ENCODE measurements at regions not wholly inside any gene's neighbourhood (a gene's known extent, or its start where the extent isn't known, plus 50 kb on each side); places are given as distances from the start of the nearest gene placed in this dataset.
A peak's percentile ranks its signal among the peaks of the same experiment; 100 is the strongest.

DNA sequence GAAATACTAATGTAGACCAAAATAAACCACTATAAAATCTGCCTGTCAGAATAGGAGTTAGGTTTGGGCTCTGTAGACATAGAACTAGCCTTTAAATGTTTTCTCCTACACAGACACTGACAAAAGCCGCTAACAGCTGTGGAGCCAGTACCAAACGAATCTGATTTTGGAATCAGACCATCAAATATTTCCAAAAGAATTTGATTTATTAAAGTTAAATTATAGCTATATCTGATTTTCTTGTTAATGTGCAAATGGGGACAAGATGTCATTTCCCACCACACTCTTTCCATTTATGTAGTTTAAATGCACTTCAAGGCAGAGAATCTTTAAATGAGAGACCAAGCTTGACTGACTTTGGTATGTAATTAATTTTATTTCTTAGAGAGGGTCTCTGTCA lies 343.4 kb upstream of the FIGN start:
- DNase-seq: no peak

DNA sequence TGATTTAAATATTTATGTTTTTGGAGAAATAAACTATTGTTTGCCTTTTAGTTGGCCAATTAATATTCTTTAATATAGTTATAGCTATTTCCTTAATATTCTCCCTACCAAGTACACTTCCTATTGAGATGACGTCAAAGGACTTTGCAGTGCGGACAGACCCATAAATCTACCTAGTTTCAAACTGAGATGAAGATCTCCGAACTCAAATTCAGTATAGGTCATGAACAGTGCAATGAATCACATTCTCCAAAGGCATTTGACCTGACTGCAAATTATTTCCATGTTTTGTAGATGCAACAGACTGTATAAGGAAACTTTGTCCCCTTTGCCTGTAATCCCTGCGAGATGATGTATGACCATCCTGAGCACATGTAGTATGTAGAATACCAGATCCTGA lies 342.6 kb upstream of the FIGN start:
- DNase-seq: no peak

DNA sequence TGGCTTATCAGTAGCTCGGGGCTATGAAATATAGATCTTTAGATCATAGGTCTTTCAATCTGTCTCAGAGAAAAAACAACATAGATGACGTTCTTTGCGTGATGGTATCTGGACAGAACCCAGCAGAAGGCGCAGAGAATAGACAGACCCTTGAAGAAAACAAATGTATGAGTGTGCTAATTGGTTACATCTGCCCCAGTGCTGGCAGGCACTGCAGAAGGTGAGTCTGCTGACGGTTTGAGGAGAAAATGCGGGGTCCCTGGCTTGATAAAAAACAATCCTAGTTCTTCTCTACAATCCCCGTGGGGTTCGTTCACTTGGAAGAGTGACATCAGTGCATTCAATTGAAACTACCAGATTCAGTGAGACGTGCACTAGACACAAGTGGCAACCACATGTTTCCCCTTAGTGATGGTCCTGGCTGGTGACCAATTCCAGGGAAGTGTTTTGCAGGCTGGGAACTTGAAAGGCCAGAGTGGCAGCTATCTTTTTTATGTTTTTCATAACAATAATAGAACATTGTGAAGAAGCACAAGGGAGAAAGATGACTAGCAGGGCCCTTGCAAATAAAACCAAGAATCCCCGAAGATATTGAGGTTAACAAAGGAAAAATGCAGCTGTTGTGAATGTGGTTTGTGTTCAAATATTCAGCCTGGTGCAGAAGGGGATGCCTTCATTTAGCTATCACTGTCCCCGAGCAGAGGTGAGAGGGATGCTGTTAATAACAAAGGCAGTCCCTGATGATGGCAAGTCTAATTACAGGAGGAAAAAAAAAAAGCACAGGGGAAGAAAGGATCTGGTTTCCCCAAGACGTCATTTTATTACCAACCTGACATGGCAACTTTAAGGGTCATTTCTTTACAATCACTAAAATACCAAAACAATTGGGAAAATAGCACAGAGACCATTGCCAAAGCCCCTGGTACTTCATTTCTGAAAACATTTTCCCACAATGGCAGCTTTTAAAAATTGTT lies 337.6 kb upstream of the FIGN start:
- DNase-seq: peak in 1 of 3 experiments; percentile 1

DNA sequence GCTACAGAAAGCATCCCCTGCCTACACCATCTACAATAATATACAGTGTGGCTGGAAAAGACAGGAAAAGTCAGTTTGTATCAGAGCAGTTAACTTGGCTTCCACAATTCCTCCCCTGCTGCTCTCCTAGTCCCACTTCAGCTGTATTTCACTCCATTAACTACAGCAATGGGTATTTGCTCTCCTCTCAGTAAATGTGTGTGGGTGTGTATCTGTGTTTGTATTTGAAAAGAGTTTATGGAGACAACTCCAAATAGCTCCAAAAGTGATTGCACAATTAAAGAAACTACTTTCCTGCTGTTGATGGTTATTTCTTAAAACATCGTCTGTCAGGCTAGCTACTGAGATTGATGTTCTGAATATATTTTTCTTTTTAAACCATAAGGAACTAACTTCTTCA lies 333.7 kb upstream of the FIGN start:
- DNase-seq: peak; percentile 2 to 18 (median 17)

DNA sequence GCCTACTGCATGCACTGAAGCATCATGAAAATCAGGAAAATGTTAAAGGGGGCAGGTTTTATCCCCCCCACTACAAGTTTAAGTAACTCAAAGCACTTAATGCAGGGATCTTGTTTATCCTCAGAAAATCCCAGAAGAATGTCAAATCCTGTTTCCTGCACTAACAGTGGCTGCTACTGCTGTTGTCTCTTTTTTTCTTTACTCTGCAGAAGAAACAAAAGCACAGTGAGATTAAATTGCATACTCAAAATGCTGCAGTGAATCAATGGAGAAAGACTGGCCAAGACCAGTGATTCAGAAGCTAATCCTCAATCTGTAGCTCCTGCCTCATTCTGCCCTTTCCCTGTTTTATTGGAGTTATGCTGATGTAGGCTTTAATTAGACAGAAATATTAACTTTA lies 332.3 kb upstream of the FIGN start:
- DNase-seq: no peak

DNA sequence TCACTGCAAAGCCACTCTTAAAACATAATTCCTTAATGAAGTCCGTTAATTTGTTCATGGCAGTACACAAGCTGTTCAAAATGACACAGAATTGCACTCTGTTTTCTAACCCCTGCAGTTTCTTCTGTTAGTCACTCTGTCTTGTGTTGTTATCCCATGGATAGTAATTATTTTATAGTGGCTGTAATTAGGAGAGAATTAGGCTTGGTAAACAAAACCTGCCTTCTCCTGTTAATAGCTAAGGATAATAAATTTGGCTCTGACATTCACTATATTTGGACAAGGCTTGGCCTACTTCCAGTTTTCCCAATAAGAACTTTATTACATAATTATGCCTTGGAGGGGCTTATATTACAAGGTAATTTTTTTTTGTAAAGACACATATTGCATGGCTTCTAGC lies 330.3 kb upstream of the FIGN start:
- peak in 2 of 3 experiments; percentile 27 to 89 for DNase-seq

DNA sequence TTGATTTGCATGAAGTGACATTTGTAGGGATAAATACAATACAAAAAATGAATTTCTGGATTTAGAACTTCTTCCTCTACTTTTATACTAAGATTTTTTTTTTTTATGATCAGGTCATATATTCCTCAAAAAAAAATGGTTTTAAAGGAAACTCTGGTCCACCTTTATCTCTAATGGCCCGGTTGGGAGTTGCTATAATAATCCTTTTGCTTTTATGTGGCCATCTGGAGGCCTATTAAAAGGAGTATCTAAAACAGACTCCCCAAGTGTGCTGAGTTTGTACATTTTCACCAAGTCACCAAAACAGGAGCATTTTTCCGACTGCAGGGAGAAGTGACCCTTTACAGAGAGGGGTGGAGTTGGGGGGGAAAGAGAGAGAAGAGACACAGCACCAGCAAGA lies 329.2 kb upstream of the FIGN start:
- no peak for DNase-seq

DNA sequence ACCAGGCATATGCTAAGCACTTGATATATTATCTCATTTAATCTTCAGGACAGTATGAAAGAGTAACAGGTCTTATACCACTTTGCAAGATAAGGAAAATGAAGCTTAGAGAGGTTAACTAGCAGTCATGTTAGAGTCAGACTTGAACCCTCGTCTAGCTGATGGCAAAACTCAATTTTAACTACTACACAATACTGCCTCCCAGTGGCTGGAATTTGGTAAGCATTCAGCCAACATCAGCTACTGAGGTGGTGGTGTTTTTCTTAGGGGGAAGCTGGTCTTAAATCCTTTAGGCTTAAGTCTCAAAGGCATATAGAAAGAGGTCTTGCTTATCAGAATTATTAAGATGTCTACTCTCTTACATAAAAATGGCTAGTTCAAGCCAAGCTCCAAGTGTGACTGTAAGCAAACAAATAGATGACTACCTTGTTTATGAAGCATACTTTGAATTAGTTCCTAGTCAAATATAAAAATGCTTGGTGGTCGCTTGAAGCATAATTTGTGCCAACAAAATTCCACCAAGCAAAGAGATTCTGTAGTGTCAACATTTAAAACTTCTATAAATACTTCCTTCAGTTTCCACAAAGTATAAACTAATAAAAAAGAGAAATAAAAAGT lies 325.4 kb upstream of the FIGN start:
- DNase-seq: peak in 2 of 3 experiments; percentile 5 to 15

DNA sequence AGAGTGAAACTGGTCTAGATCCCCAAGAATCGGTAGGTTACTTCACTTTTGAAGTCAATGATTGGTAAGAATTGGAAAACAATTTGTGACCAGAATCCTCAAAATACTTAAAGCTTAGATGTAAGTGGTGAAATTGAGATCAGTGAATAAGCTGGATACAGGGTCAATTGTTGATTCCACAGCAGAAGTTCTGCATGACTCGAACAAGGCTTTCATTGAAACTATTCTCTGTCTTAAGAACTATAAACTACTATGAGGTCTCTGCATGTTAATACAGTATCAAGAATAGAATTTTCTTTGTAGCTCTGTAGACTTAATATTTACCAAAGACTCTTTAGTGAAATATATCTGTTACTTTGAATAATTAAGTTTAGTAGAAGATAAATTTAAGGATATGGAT lies 324.2 kb upstream of the FIGN start:
- no peak for DNase-seq

DNA sequence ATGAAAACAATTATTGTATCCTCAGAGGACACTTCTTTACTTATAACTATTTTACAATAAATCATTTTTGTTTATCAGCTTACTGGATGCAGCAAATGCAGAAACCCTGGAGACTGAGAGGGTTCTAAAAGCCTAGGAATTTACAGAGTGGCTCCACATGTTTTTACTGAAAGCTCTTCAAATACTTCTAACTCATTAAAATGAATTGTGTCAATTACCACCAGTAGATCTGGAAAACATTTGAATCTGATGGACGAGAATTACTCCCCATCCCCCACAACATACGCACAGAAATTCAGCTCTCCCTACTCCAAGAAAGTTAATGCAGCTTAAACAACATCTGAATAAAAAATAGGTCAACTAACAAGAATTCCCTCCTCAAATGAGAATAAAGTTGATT lies 319.8 kb upstream of the FIGN start:
- peak in 1 of 3 experiments; percentile 1 for DNase-seq

DNA sequence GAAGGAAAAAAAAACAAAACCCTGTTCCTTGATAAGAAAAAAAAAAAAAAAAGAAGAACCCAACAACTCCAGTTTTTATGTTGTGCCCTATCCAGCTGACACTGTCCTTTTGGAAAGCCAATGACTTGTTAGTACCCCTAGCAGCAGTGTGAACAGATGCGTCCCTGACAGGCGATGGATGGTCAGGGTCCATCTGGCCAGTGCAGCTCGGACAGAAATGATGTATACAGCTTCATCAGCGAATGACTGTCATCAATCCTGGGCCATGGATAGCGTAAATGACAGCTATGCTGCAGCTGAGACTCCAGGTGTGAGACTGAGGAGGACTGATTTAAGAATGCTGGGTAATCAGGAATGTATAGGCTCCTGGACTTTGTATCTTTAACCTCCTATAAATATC lies 318.8 kb upstream of the FIGN start:
- DNase-seq: peak in 1 of 3 experiments; percentile 2

DNA sequence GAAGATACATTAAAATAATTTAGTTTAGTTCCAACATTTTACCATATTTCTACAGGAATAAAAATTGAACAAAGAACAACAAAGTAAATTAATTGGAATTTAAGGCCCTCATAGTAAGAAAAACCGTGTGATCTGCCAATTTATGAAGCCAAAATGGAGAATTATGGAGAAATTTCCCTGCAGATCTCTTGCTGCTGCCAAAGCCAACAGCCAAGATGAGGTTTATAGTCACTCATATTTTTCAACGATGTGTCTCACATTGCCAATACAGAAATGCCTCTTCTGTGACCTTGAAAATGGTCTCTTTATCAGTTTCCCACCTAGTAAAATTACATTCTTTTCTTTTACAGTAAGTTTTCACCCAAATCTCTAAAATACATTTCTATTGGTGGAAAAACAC lies 317.2 kb upstream of the FIGN start:
- DNase-seq: no peak

DNA sequence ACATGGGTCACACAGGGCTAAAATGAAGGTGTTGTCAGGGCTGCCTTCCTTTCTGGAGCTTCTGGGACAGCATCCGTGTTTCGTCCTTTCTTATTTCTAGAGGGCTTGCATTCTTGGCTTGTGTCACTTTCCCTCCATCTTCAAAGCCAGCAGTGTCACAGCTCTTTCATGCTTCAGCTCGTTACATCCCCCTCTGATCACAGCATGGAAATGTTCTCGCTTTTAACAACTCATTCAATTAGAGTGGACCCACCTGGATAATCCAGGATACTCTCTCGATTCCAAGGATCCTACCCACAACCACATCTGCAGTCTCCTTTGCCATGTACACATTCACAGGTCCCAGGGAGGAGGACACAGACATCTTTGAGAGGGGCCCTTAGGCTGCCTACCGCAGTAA lies 316.2 kb upstream of the FIGN start:
- DNase-seq: no peak

DNA sequence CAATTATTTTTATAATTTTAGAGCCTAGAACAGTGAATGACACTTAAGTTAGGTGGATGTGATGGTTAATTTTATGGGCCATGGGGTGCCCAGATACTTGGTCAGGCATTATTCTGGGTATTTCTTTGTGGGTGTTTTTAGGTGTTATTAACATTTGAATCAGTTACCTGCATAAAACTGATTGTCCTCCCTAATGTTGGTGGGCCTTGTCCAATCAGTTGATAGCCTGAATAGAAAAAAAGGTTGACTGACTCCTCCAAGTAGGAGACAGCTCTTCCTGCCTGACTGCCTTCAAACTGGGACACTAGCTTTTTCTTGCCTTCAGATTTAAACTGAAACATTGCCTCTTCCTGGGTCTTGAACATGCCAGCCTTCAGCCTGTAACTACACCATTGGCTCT lies 312.9 kb upstream of the FIGN start:
- no peak for DNase-seq

DNA sequence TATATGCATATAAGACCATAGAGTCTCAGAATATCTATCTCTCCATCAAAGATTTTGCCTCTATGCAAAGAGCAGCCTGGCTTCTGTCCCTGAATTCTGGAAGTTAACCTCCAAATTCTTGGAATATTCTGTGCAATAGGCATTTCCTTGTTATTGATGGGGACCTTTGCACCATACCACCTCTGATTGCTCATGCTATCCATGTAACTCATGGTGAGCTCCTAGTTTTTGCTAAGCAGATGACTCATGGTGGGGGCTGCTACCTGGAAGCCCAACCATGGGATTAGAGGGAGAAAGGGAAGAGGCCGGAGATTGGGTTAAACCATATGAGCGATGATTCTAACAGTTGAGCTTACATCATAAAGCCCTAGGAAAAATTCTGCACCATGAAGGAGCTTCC lies 310.2 kb upstream of the FIGN start:
- DNase-seq: no peak

DNA sequence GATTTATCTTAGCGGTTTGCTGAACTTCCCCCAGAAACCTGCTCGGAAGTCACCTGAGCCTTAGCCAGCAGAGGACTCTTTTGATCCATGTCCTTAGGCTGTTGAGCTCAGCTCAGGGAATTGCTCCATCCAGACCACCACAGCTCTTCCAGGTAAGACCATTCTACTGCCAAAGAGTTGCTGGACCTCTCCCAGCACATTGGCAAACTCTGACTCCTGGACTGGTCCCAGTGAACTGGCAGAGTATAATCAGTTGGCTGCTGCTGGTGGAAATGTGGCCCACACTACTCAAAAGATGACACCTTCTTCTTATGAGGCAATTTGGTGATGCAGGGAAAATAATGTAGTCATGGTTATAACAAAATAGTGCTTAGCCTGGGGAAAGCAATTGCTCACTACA lies 308.8 kb upstream of the FIGN start:
- no peak for DNase-seq

DNA sequence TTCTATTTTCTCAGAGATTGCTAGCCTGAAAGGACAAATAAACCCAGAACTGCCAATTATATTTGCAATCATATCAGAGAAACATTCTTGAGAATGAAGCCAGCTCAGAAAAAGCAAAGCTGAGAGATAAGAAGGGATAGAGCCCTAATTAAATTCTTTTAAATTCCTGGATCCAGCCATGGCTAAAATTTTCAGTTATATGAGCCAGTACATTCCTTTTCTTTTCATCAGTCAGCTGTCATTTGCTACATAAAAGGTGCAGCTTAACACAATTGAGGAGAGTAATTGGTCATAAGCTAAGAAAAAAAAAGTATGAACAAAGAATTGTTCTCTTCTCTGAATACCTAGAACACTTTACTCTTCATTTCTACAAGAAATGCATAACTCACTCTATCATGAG lies 303.5 kb upstream of the FIGN start:
- DNase-seq: no peak

DNA sequence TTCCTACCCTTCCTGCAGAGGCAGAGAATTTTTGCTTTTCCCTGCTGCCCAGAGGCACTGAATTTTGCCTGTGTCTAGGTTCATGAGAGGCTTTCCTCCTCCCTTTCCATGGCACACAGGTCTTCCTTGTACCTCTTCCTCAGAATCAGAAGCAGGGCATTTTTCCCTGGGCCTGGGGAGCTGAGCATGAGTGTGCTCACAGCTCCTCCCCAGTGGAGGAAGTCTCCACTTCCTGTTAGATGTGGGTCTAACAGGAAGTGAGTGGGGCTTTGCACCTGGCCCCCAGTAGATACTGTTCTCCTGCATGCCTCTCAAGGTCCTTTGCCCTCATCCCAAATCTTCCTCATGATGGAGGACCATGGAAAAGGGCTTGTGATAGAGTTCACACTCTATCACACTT lies 297.2 kb upstream of the FIGN start:
- DNase-seq: no peak

DNA sequence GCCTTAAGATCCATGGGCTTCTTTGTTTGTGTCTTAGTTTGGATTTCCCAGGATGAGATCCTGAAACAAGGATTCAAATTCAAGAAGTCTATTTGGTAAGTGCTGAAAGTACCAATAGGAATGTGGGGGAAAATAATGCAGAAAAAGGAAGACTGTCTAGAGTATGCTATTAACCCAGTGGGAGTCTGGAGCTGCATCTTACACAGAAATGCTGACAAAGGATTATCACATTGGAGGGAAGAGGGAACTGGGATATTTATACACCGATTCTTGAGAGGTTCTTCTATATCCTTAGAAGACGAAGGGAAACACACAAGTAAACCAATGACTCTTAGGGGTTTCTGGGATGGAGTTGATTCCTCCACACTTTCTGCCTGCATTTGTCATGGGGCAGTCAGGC lies 294.8 kb upstream of the FIGN start:
- DNase-seq: no peak

DNA sequence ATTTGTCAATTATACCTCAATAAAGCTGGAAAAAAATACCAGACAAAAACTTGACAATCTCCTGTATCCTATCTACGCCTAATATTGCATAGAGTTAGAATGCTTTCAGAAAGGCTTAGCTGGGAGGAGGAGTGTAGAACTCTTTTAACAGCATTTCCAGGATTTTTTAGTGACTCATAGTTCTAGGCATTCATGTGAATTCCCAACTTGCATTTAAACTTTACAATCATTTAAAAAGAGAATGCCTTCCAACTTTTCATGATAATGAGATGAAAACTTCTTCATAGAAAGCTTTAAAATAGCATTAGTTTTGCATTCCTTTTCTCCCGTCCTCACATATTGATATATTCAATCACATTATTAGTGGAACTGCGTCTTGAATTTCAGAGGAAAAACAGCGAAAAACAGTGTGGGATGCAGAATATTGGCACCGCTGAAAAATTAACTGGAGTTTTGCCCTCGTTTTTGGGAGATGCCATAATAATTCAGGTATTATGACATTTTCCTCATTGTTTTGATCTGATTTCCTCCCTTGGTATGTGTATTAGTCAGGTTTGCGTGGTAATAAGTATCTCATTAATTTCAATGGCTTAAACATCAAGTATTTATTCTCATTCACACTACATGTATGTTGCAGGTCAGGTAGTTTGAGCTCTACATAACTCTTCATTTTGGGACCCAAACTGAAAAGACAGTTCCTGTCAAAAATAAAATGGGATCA lies 293.2 kb upstream of the FIGN start:
- DNase-seq: no peak

DNA sequence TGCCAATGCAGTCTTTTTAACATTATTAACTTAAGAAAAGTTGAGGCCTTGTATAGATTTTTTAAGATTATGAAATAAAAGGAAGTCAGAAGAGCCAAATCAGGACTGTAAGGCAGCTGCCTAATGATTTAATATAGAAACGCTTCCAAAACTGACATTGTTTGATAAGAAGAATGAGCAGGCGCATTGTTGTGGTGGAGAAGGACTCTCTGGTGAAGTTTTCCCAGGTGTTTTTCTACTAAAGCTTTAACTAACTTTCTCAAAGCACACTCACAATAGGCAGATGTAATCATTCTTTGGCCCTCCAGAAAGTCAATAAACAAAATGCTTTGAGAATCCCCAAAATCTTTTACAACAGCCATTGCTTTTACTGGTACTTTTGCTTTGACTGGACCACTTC lies 288.6 kb upstream of the FIGN start:
- DNase-seq: no peak

DNA sequence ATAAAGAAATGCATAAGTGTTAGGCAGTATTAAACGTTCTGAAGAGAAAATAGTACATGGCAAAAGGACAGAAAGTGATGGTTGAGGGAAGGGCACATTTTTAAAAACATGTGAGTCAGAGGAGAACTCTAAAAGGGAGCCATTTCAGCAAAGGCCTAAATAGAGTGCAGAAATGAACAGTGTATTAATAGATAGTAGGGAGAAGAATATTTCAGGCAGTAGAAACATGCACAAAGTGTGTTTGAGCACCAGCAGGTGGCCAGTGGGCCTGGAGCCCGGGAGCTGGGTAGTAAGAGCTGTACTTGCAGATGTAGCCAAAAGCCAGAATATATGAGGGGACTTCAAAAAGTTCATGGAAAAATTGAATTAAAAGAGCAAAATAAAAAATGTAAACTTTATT lies 288.1 kb upstream of the FIGN start:
- DNase-seq: no peak

DNA sequence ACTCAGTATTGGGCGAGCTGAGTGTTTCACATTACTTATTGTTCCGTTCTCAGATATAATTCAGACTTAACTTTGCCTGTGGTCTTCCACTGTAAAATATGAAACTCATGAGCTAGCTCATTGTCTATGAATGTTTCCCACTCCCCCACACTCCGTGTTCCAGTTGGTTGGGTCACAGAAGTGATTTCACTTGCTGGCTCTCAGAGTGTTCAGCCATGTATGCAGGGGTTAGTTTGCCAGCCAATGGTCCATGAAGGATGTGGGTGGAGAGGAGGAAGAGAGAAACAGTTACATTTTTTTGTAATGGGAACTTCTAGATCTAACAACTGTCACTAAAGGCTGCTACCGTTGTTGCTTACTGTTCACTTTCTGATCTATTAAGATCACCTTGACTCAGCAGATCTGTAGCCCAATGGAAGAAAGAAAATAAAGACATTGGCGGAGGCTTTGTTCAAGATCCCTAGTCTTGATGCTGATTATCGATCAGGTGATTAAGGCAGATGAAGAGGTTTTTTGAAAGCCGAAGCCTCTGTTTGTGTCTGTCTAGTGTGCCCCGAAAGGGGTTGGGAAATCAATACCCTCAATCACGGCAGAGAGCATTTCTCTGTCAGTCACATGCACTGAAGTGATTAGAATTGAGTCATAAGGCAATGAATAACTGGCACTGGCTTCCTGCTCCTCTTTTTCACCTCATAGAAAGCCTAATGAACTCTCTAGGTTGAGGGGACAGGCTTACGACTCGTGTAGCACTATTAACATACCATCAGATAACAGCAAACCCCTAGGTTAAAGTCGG lies 279.7 kb upstream of the FIGN start:
- peak in 1 of 3 experiments; percentile 52 for DNase-seq

Measured in NCI-H1417 (cell line).